ENCODE measurements at regions not wholly inside any gene's neighbourhood (a gene's known extent, or its start where the extent isn't known, plus 50 kb on each side); places are given as distances from the start of the nearest gene placed in this dataset.

GRCh38 chr10:4041635-4042034, 256.6 kb upstream of the KLF6 start:
- no peak overlapping the region for H3K27ac ChIP-seq
- no peaks in the 10 kb centered on the region for H3K27me3 ChIP-seq
- WGBS, result 96% methylated on average over 5 of the region's 5 CpGs
- no peaks in the 10 kb centered on the region for H3K36me3 ChIP-seq
- no peaks in the 10 kb centered on the region for H3K4me1 ChIP-seq
- TF ChIP-seq POLR2AphosphoS5 (IDR thresholded peaks at IDR 0.05), result no peak
- TF ChIP-seq, protein P1, sequence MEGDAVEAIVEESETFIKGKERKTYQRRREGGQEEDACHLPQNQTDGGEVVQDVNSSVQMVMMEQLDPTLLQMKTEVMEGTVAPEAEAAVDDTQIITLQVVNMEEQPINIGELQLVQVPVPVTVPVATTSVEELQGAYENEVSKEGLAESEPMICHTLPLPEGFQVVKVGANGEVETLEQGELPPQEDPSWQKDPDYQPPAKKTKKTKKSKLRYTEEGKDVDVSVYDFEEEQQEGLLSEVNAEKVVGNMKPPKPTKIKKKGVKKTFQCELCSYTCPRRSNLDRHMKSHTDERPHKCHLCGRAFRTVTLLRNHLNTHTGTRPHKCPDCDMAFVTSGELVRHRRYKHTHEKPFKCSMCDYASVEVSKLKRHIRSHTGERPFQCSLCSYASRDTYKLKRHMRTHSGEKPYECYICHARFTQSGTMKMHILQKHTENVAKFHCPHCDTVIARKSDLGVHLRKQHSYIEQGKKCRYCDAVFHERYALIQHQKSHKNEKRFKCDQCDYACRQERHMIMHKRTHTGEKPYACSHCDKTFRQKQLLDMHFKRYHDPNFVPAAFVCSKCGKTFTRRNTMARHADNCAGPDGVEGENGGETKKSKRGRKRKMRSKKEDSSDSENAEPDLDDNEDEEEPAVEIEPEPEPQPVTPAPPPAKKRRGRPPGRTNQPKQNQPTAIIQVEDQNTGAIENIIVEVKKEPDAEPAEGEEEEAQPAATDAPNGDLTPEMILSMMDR (IDR thresholded peaks at IDR 0.05), result no peak
- no peak for TF ChIP-seq EP300 (IDR thresholded peaks at IDR 0.05)
- no peak for TF ChIP-seq POLR2A (IDR thresholded peaks at IDR 0.05)
- peaks cover 17% of the 10 kb centered on the region for H3K9me3 ChIP-seq
- no peak overlapping the region for H3K4me3 ChIP-seq
- no peak for DNase-seq (ENCODE audit: low spot score in 2 of 2)

DNA sequence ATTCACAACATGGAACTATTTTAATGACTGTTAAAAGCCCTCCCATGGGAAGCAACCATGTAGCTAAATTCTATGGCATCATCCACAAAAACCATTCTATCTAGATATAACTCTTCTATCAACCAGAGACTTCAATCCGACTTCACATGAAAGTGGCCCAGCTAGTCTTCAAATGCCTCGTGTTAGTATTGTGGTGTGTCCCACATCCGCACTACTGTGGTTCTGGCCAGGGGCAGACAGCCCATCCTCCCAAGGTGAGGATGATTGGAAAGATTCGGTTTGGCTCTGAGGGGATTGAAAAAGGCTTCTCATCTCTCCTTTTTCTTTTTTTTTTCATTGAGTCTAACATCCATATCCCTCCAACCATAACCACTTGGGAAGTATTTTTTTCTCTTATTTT, 253.0 kb upstream of the KLF6 start:
- peaks cover 11% of the 10 kb centered on the region for H3K4me1 ChIP-seq
- H3K27me3 ChIP-seq, result no peaks in the 10 kb centered on the region
- TF ChIP-seq POLR2AphosphoS5 (IDR thresholded peaks at IDR 0.05) (no peak), POLR2A (IDR thresholded peaks at IDR 0.05) (no peak), EP300 (IDR thresholded peaks at IDR 0.05) (no peak)
- TF ChIP-seq, protein P1 (IDR thresholded peaks at IDR 0.05), result no peak
- no peak overlapping the region for H3K27ac ChIP-seq
- no peaks in the 10 kb centered on the region for H3K36me3 ChIP-seq
- no peak overlapping the region for H3K4me3 ChIP-seq
- peaks cover 17% of the 10 kb centered on the region for H3K9me3 ChIP-seq
- WGBS, result 97% methylated on average over 4 of the region's 4 CpGs
- no peak for DNase-seq (ENCODE audit: low spot score in 2 of 2)

DNA sequence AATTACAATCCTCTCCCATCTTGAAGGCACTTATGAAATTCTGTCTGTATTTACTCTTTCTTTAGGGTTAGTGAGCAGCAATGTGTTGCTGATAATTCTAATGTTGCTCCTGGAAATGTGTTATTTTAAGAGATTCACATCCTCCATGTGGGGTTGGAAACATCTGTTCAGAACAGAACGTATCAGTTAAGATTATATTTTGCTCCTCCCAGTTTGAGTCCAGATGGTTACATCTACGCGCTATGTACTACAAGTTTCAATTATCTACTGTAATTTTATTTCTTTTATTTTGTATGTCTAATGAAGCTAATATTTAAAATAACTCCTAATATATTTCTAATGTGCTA, 250.6 kb upstream of the KLF6 start:
- WGBS, result 78% methylated on average over 3 of the region's 3 CpGs
- no peak for DNase-seq (ENCODE audit: low spot score in 2 of 2)

DNA sequence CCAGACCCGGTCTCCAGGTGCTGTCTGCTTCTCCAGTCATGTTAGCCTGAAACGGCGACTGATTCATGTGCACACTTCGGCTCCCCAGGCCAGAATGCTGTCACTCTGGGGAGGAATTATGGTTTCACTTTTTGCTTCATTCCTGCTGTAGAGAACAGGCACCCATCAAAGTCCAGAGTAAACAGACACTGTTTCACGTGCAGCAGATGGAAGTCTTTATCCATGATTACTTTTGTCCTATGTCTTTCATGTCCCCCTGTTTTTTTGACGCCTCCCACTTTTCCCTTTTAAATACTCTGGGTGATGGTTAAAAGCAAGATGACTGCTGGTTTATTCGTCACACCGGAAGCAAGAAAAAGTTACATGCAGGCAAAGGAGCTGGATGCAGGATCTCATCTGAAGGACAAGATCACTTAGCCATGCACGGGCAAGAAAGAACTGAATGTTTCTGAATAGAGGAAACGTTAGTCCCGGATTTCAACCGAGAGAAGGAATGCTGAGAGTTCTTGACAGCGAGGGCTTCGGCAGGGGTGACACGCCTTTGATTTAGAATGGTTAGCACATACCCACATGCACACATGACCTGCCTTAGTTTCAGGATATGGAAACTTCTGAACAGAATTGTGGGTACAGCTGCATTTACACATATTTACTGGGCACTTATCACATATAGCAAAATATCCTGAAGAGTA, 250.0 kb upstream of the KLF6 start:
- H3K36me3 ChIP-seq, result no peaks in the 10 kb centered on the region
- H3K4me1 ChIP-seq, result peaks cover 11% of the 10 kb centered on the region
- no peak for DNase-seq (ENCODE audit: low spot score in 2 of 2)
- H3K4me3 ChIP-seq, result peak overlapping the region; percentile 34
- 12% methylated on average over 15 of the region's 15 CpGs for WGBS
- TF ChIP-seq EP300 (IDR thresholded peaks at IDR 0.05) (no peak), POLR2A (IDR thresholded peaks at IDR 0.05) (peak in 1 of 2 donors; percentile 5), POLR2AphosphoS5 (IDR thresholded peaks at IDR 0.05) (no peak)
- no peaks in the 10 kb centered on the region for H3K9me3 ChIP-seq
- no peaks in the 10 kb centered on the region for H3K27me3 ChIP-seq
- H3K27ac ChIP-seq, result peak overlapping the region; percentile 34

More for the DNA sequence above, 250.6 kb upstream of the KLF6 start:
- Histone ChIP-seq H3K4me1 (peaks cover 11% of the 10 kb centered on the region), H3K27me3 (no peaks in the 10 kb centered on the region), H3K4me3 (peak overlapping the region; percentile 34), H3K36me3 (no peaks in the 10 kb centered on the region), H3K27ac (peak overlapping the region; percentile 34), H3K9me3 (no peaks in the 10 kb centered on the region)
- TF ChIP-seq, protein P1 (IDR thresholded peaks at IDR 0.05), result no peak
- TF ChIP-seq POLR2A (IDR thresholded peaks at IDR 0.05), result no peak
- TF ChIP-seq EP300 (IDR thresholded peaks at IDR 0.05), result no peak
- no peak for TF ChIP-seq POLR2AphosphoS5 (IDR thresholded peaks at IDR 0.05)

- 94% methylated on average over 8 of the region's 8 CpGs for WGBS
- Histone ChIP-seq H3K27ac (no peak overlapping the region), H3K27me3 (no peaks in the 10 kb centered on the region), H3K9me3 (no peaks in the 10 kb centered on the region), H3K4me1 (peaks cover 11% of the 10 kb centered on the region), H3K36me3 (no peaks in the 10 kb centered on the region), H3K4me3 (no peak overlapping the region)
- no peak for DNase-seq (ENCODE audit: low spot score in 2 of 2)
- TF ChIP-seq, protein P1 (IDR thresholded peaks at IDR 0.05), result no peak
- TF ChIP-seq POLR2A (IDR thresholded peaks at IDR 0.05), result no peak
- TF ChIP-seq POLR2AphosphoS5 (IDR thresholded peaks at IDR 0.05), result no peak
- no peak for TF ChIP-seq EP300 (IDR thresholded peaks at IDR 0.05)
Observed at GRCh38 chr10:4033341-4033896, 248.4 kb upstream of the KLF6 start.
